Endothelial cell of umbilical vein (primary cell): ENCODE measurements at regions not wholly inside any gene's neighbourhood (a gene's known extent, or its start where the extent isn't known, plus 50 kb on each side); places are given as distances from the start of the nearest gene placed in this dataset.

Source experiments
- BruUV-seq: library from RNA; stranded (reverse); fragments of 400-500 nt; replicated peaks from 2 replicates; lab custom pipeline; 2021; lab: Mats Ljungman, UMichigan
- CTCF ChIA-PET: fragments of 300-600, 350-600 bp; sonication (Branson Sonifier 250); formaldehyde crosslinking; loops from one replicate; lab custom pipeline; 2021; ENCODE audit warnings: antibody characterized with exemption, inconsistent platforms; lab: Charles Lee
- POLR2A ChIA-PET: fragments of 300-600, 350-600 bp; sonication (Branson Sonifier 250); formaldehyde crosslinking; loops from one replicate; lab custom pipeline; 2021; ENCODE audit warnings: antibody characterized with exemption, inconsistent platforms; lab: Charles Lee
- DNase-seq: peaks from one replicate; pipeline ENCODE4 v3.0.0-alpha.2; 2011; ENCODE audit warnings: low read depth, low spot score
- FAIRE-seq: peaks from 2 replicates; lab custom pipeline; 2011; peaks lifted over from hg19 to GRCh38; lab: Jason Lieb, UNC
- H2AFZ ChIP-seq: 2 replicates; pipeline ENCODE4 v1.6.0; 2012; ENCODE audit warnings: low read depth, low read length, control low read depth, inconsistent platforms
- H3K27ac ChIP-seq: 2 replicates; pipeline ENCODE4 v1.5.1; 2011; ENCODE audit warnings: low read depth, mild to moderate bottlenecking, control low read depth, low read length, moderate library complexity; ENCODE audit not compliant: insufficient read depth
- H3K27me3 ChIP-seq, 2 experiments: 2 replicates each; pipeline versions ENCODE4 v1.6.0 to v1.6.1; 2011; ENCODE audit warnings: low read length in 2 of 2, mixed read lengths in 1 of 2; ENCODE audit not compliant: control insufficient read depth in 2 of 2, insufficient read depth in 2 of 2
- H3K36me3 ChIP-seq, 2 experiments: 2 replicates in 1 of 2; 3 replicates in 1 of 2; pipeline ENCODE4 v1.5.1; 2011; ENCODE audit warnings: low read length in 2 of 2, mild to moderate bottlenecking in 1 of 2, moderate library complexity in 1 of 2; ENCODE audit not compliant: control insufficient read depth in 2 of 2, insufficient read depth in 2 of 2; ENCODE audit errors: extremely low read depth in 1 of 2
- H3K4me1 ChIP-seq: 3 replicates; pipeline ENCODE4 v1.5.1; 2011; ENCODE audit warnings: mild to moderate bottlenecking, low read length; ENCODE audit not compliant: control insufficient read depth, insufficient read depth; ENCODE audit errors: extremely low read depth
- H3K4me2 ChIP-seq: 2 replicates; pipeline ENCODE4 v1.6.1; 2011; ENCODE audit warnings: low read length, control low read depth, mixed read lengths; ENCODE audit not compliant: insufficient read depth
- H3K4me3 ChIP-seq, 3 experiments: fragments of 200-600 bp in 1 of 3; sonication (generic), shearing (Covaris generic) in 1 of 3; replicated peaks in 1 of 3; 2 replicates each; pipeline ENCODE4 v1.5.1; 2011 to 2016; ENCODE audit warnings: control low read depth in 3 of 3, low read length in 3 of 3, mild to moderate bottlenecking in 2 of 3, inconsistent platforms in 1 of 3, low read depth in 1 of 3, moderate library complexity in 1 of 3; ENCODE audit not compliant: insufficient read depth in 1 of 3
- H3K79me2 ChIP-seq: 2 replicates; pipeline ENCODE4 v1.6.0; 2012; ENCODE audit warnings: low read length, inconsistent platforms; ENCODE audit not compliant: control insufficient read depth, insufficient read depth
- H3K9ac ChIP-seq: replicated peaks from 2 replicates; pipeline ENCODE3; 2011; ENCODE audit warnings: low read length, control low read depth; ENCODE audit not compliant: insufficient read depth; ENCODE audit errors: extremely low read depth
- H3K9me1 ChIP-seq: replicated peaks from 3 replicates; pipeline ENCODE4 v1.6.0; 2011; ENCODE audit warnings: mild to moderate bottlenecking, low read length; ENCODE audit not compliant: control insufficient read depth, insufficient read depth; ENCODE audit errors: extremely low read depth
- H3K9me3 ChIP-seq: replicated peaks from 2 replicates; pipeline ENCODE4 v1.5.1; 2012; ENCODE audit warnings: low read length, inconsistent platforms; ENCODE audit not compliant: control insufficient read depth, insufficient read depth
- H4K20me1 ChIP-seq: replicated peaks from 2 replicates; pipeline ENCODE3; 2011; ENCODE audit warnings: mild to moderate bottlenecking, low read length; ENCODE audit not compliant: control insufficient read depth, insufficient read depth; ENCODE audit errors: extremely low read depth
- CTCF ChIP-seq, 2 donors: IDR thresholded peaks; 1 replicate in 1 of 2; 2 replicates in 1 of 2; pipeline ENCODE4 v1.5.1; 2011; ENCODE audit warnings: low read length in 2 of 2, mild to moderate bottlenecking in 2 of 2, moderate library complexity in 2 of 2, control low read depth in 1 of 2, inconsistent platforms in 1 of 2, low read depth in 1 of 2; ENCODE audit not compliant: insufficient read depth in 1 of 2; ENCODE audit errors: extremely low read depth in 1 of 2
- EZH2 ChIP-seq: IDR thresholded peaks from 2 replicates; pipeline ENCODE4 v1.6.1; 2012; ENCODE audit warnings: borderline replicate concordance, low read depth, mild to moderate bottlenecking, moderate library complexity, low read length, inconsistent platforms; ENCODE audit not compliant: severe bottlenecking
- FOS ChIP-seq: IDR thresholded peaks from 2 replicates; pipeline ENCODE4 v1.6.1; 2011; ENCODE audit warnings: mild to moderate bottlenecking, low read length, moderate library complexity, borderline replicate concordance; ENCODE audit not compliant: insufficient read depth
- GATA2 ChIP-seq: IDR thresholded peaks from 2 replicates; pipeline ENCODE4 v1.7.0; 2011; ENCODE audit warnings: low read depth, mild to moderate bottlenecking, moderate library complexity, mixed read lengths, low read length; ENCODE audit not compliant: insufficient read length, insufficient read depth
- JUN ChIP-seq: IDR thresholded peaks from 2 replicates; pipeline ENCODE4 v1.6.1; 2011; ENCODE audit warnings: borderline replicate concordance, low read depth; ENCODE audit not compliant: insufficient read length, insufficient read depth
- MAX ChIP-seq: IDR thresholded peaks from 2 replicates; pipeline ENCODE4 v1.6.1; 2011; ENCODE audit not compliant: insufficient read depth, insufficient read length
- MYC ChIP-seq: IDR thresholded peaks from one replicate; pipeline ENCODE4 v1.6.1; 2011; ENCODE audit warnings: mild to moderate bottlenecking, low read depth, low read length
- POLR2A ChIP-seq: IDR thresholded peaks from 2 replicates; pipeline ENCODE4 v1.6.1; 2012; ENCODE audit warnings: low read depth, mild to moderate bottlenecking, control low read depth, low read length
- POLR2AphosphoS5 ChIP-seq: IDR thresholded peaks from 2 replicates; pipeline ENCODE4 v1.6.1; 2012; ENCODE audit warnings: low read depth, mild to moderate bottlenecking, control low read depth, low read length, moderate library complexity; ENCODE audit not compliant: insufficient read depth
- dilution Hi-C: fragments of 300-500 bp; cut with MboI; formaldehyde crosslinking; loops from one replicate; pipeline ENCODE4 v1.15.0; 2019; ENCODE audit warnings: low sequenced_read_pairs; ENCODE audit not compliant: extremely low pct_ligation_motif_present
- intact Hi-C: fragments of 100-400 bp; cut with micrococcal nuclease; formaldehyde crosslinking; loops from one replicate; pipeline ENCODE4 v1.10.0; 2022

- no TSS peak for BruUV-seq
- FAIRE-seq (no peak), DNase-seq (no peak)
- POLR2A ChIA-PET = no interaction called here
- H3K79me2 ChIP-seq = no peaks in the 10 kb centered on the region
- no peak for TF ChIP-seq POLR2A
- no peak for TF ChIP-seq POLR2AphosphoS5
- TF ChIP-seq MYC = no peak
- TF ChIP-seq FOS = no peak
- no peak for TF ChIP-seq MAX
- TF ChIP-seq GATA2 = no peak
- no peak for TF ChIP-seq JUN
- no peak for TF ChIP-seq EZH2
- no peak for TF ChIP-seq CTCF (IDR thresholded peaks at IDR 0.05; ENCODE audit: extremely low read depth in 1 of 2, insufficient read depth in 1 of 2, low read depth in 1 of 2, low read length in 2 of 2)
- H3K4me2 ChIP-seq = no peak overlapping the region
- H4K20me1 ChIP-seq = no peaks in the 10 kb centered on the region
- H3K4me3 ChIP-seq = no peak overlapping the region
- no peaks in the 10 kb centered on the region for H3K9me3 ChIP-seq
- no peaks in the 10 kb centered on the region for H3K27me3 ChIP-seq
- dilution Hi-C loops (no loop called here), intact Hi-C loops (no loop called here)
- H2AFZ ChIP-seq = no peak overlapping the region
- no peaks in the 10 kb centered on the region for H3K36me3 ChIP-seq
- no peaks in the 10 kb centered on the region for H3K4me1 ChIP-seq
- no peak overlapping the region for H3K9ac ChIP-seq
- no peak overlapping the region for H3K27ac ChIP-seq
- CTCF ChIA-PET = no interaction called here
- no peaks in the 10 kb centered on the region for H3K9me1 ChIP-seq
Measured at GRCh38 chr2:21420553-21421335, 297.0 kb downstream of the TDRD15 start.
